Brain microvascular endothelial cell (primary cell): ENCODE measurements at regions not wholly inside any gene's neighbourhood (a gene's known extent, or its start where the extent isn't known, plus 50 kb on each side); places are given as distances from the start of the nearest gene placed in this dataset.

ENCODE experiments used
- DNase-seq: peaks from one replicate; pipeline ENCODE4 v3.0.0-alpha.2; 2020
- H3K27ac ChIP-seq: fragments of 250-450 bp; sonication (Bioruptor Pico); 2 replicates; pipeline ENCODE4 v1.5.1; 2020; ENCODE audit warnings: mild to moderate bottlenecking, moderate library complexity
- H3K27me3 ChIP-seq: fragments of 250-450 bp; sonication (Bioruptor Pico); replicated peaks from 2 replicates; pipeline ENCODE4 v1.5.1; 2020; ENCODE audit warnings: mild to moderate bottlenecking
- H3K36me3 ChIP-seq: fragments of 250-450 bp; sonication (Bioruptor Pico); replicated peaks from 2 replicates; pipeline ENCODE4 v1.5.1; 2020; ENCODE audit warnings: mild to moderate bottlenecking
- H3K4me3 ChIP-seq: 2 replicates; pipeline ENCODE4 v1.5.1; 2011; ENCODE audit warnings: low read depth, mild to moderate bottlenecking, control low read depth, low read length, moderate library complexity
- CTCF ChIP-seq: IDR thresholded peaks from 2 replicates; pipeline ENCODE4 v1.5.1; 2011; ENCODE audit warnings: low read depth, mild to moderate bottlenecking, moderate library complexity, low read length, control low read depth, inconsistent platforms; ENCODE audit errors: missing control alignments
- in situ Hi-C: cut with HindIII; loops from 2 replicates; pipeline ENCODE4 v1.10.0; 2017; ENCODE audit warnings: low sequenced_read_pairs, low pct_ligation_motif_present

- no peak for TF ChIP-seq CTCF
- DNase-seq = no peak
- H3K36me3 ChIP-seq = no peaks in the 10 kb centered on the region
- H3K27ac ChIP-seq = no peak overlapping the region
- H3K27me3 ChIP-seq = no peaks in the 10 kb centered on the region
- in situ Hi-C loops = no loop called here
- no peak overlapping the region for H3K4me3 ChIP-seq
Observed at GRCh38 chr4:23392860-23393458, 496.9 kb downstream of the PPARGC1A start.

DNA sequence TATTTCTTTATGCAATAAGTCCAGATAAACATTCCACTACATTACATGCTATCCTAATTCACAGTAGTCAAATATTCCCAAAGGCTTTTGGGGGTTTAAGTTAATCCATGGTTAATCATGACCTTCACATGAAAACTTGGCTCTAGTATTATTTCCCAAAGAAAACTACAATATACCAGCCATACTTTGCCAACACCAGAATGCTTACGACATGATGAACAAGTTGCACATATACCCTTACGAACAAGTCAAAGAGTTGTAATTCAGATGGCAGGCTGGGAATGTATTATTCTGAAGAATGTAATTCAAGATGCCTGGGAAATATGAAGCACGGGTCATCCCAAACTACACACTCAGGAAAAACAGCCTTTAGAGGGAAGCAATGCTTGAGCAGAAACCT, 499.6 kb downstream of the PPARGC1A start:
- in situ Hi-C loops = no loop called here
- Histone ChIP-seq H3K27me3 (no peaks in the 10 kb centered on the region), H3K4me3 (no peak overlapping the region), H3K27ac (no peak overlapping the region), H3K36me3 (no peaks in the 10 kb centered on the region)
- DNase-seq = no peak
- no peak for TF ChIP-seq CTCF

DNA sequence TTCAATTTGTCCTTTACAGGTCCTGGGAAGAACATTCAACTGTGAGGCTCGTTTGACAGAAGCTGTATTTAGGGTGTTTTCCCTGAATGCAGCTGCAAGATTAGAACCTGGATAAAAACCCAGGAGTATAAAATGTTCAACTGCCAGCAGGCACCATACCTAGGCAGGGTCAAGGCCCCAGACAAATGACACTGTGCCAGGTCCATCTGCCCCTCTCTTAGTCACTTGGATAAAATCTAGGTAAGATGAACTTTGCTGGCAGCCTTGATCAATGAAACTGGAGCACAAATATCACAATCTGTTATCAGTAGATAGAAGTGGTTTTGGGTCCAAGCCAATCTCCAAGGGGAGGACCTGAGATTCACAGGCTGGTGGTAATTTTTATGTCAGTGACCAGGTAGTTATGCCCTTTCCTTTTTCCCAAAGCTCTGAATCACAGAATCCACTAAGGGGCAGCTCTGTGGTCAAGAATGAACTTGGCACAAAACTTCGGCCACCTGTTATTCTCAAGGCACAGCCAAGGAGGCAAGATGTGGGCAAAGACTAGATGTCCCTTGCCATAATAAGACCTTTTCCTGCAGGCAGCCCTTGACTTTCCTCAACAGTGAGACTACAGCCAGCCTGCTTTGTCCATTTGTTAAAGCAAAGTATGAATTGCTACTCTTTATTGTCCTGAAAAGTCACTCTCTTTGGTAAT, 501.0 kb downstream of the PPARGC1A start:
- TF ChIP-seq CTCF = no peak

GRCh38 chr4:23388255-23388654, 501.6 kb downstream of the PPARGC1A start:
- Histone ChIP-seq H3K36me3 (no peaks in the 10 kb centered on the region), H3K27me3 (no peaks in the 10 kb centered on the region), H3K4me3 (no peak overlapping the region), H3K27ac (no peak overlapping the region)
- in situ Hi-C loops = no loop called here
- no peak for DNase-seq
- no peak for TF ChIP-seq CTCF

More for the DNA sequence above, 501.0 kb downstream of the PPARGC1A start:
- no peak overlapping the region for H3K27ac ChIP-seq
- in situ Hi-C loops = no loop called here
- no peaks in the 10 kb centered on the region for H3K36me3 ChIP-seq
- H3K27me3 ChIP-seq = no peaks in the 10 kb centered on the region
- DNase-seq = no peak
- no peak overlapping the region for H3K4me3 ChIP-seq

DNA sequence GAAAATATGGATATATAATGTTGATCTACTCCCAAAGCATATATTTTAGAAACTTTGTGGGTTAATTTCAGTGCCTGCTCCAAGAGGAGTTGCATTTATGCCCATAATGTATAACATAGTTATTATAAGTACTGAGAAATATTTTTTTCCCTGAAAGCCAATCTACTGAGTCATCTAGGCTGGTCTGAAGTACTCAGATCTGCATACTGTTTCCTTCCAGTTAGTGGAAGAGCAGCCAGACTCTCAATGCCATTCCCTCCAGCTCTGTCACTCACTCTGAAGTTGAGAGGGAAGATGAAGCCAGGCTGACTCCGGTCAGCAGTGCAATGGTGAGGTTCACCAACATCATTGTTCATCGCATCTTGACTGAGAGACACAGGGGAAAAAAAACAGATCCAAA, 505.1 kb downstream of the PPARGC1A start:
- no peaks in the 10 kb centered on the region for H3K27me3 ChIP-seq
- H3K4me3 ChIP-seq = no peak overlapping the region
- H3K27ac ChIP-seq = no peak overlapping the region
- no peak for TF ChIP-seq CTCF
- H3K36me3 ChIP-seq = no peaks in the 10 kb centered on the region
- in situ Hi-C loops = no loop called here
- no peak for DNase-seq
